ENCODE measurements at regions not wholly inside any gene's neighbourhood (a gene's known extent, or its start where the extent isn't known, plus 50 kb on each side); places are given as distances from the start of the nearest gene placed in this dataset.

GRCh38 chr16:7246578-7246977 is 86.1 kb upstream of the RBFOX1 start:
- TF ChIP-seq POLR2AphosphoS5 (IDR thresholded peaks at IDR 0.05; ENCODE audit: borderline replicate concordance, low read depth, low read length) (no peak), EZH2 (IDR thresholded peaks at IDR 0.05) (no peak)

Measured in SK-N-MC (cell line).